ENCODE measurements at regions not wholly inside any gene's neighbourhood (a gene's known extent, or its start where the extent isn't known, plus 50 kb on each side); places are given as distances from the start of the nearest gene placed in this dataset.
A peak's percentile ranks its signal among the peaks of the same experiment; 100 is the strongest.

GRCh38 chr12:71299541-71300376 lies 139.8 kb upstream of the LGR5 start:
- no peaks in the 10 kb centered on the region for H3K9me3 ChIP-seq (ENCODE audit: low read depth)
- no peaks in the 10 kb centered on the region for H3K4me1 ChIP-seq (ENCODE audit: low read depth)
- H3K36me3 ChIP-seq: no peaks in the 10 kb centered on the region
- H3K4me3 ChIP-seq: no peak overlapping the region
- no peak for DNase-seq (ENCODE audit: low read depth in 1 of 2, low spot score in 1 of 2)
- no peak overlapping the region for H3K27ac ChIP-seq
- no peaks in the 10 kb centered on the region for H3K27me3 ChIP-seq
- TF ChIP-seq CTCF (IDR thresholded peaks at IDR 0.05; ENCODE audit: low read depth, low read length): no peak

GRCh38 chr12:71297930-71298329 lies 140.1 kb upstream of the TSPAN8 start:
- no peak overlapping the region for H3K4me3 ChIP-seq
- no peaks in the 10 kb centered on the region for H3K27me3 ChIP-seq

GRCh38 chr12:71295953-71296352 lies 138.2 kb upstream of the TSPAN8 start:
- H3K9me3 ChIP-seq (ENCODE audit: low read depth): no peaks in the 10 kb centered on the region
- peak in 1 of 2 donors; percentile 10 for DNase-seq (ENCODE audit: low read depth in 1 of 2, low spot score in 1 of 2)
- H3K36me3 ChIP-seq: no peaks in the 10 kb centered on the region
- no peak for TF ChIP-seq CTCF (IDR thresholded peaks at IDR 0.05; ENCODE audit: low read depth, low read length)
- H3K4me1 ChIP-seq (ENCODE audit: low read depth): no peaks in the 10 kb centered on the region
- no peaks in the 10 kb centered on the region for H3K27me3 ChIP-seq
- no peak overlapping the region for H3K27ac ChIP-seq
- no peak overlapping the region for H3K4me3 ChIP-seq

More at GRCh38 chr12:71297930-71298329, 140.1 kb upstream of the TSPAN8 start:
- no peaks in the 10 kb centered on the region for H3K9me3 ChIP-seq (ENCODE audit: low read depth)
- no peaks in the 10 kb centered on the region for H3K4me1 ChIP-seq (ENCODE audit: low read depth)
- no peak for TF ChIP-seq CTCF (IDR thresholded peaks at IDR 0.05; ENCODE audit: low read depth, low read length)
- no peak overlapping the region for H3K27ac ChIP-seq
- no peak for DNase-seq (ENCODE audit: low read depth in 1 of 2, low spot score in 1 of 2)
- H3K36me3 ChIP-seq: no peaks in the 10 kb centered on the region

- no peak overlapping the region for H3K4me3 ChIP-seq
- no peaks in the 10 kb centered on the region for H3K36me3 ChIP-seq
- no peaks in the 10 kb centered on the region for H3K9me3 ChIP-seq (ENCODE audit: low read depth)
- no peaks in the 10 kb centered on the region for H3K4me1 ChIP-seq (ENCODE audit: low read depth)
- no peak for TF ChIP-seq CTCF (IDR thresholded peaks at IDR 0.05; ENCODE audit: low read depth, low read length)
- H3K27ac ChIP-seq: no peak overlapping the region
- DNase-seq (ENCODE audit: low read depth in 1 of 2, low spot score in 1 of 2): no peak
- H3K27me3 ChIP-seq: no peaks in the 10 kb centered on the region
Measured at GRCh38 chr12:71291746-71292145, 133.9 kb upstream of the TSPAN8 start.

- H3K4me1 ChIP-seq (ENCODE audit: low read depth): peaks cover 6% of the 10 kb centered on the region
- H3K27ac ChIP-seq: no peak overlapping the region
- no peaks in the 10 kb centered on the region for H3K27me3 ChIP-seq
- H3K4me3 ChIP-seq: no peak overlapping the region
- DNase-seq (ENCODE audit: low read depth in 1 of 2, low spot score in 1 of 2): no peak
- H3K9me3 ChIP-seq (ENCODE audit: low read depth): no peaks in the 10 kb centered on the region
- H3K36me3 ChIP-seq: no peaks in the 10 kb centered on the region
- no peak for TF ChIP-seq CTCF (IDR thresholded peaks at IDR 0.05; ENCODE audit: low read depth, low read length)
Measured at GRCh38 chr12:71283883-71284282, 126.1 kb upstream of the TSPAN8 start.
